DMS114 treated with DMSO at 0.1 percent for 48 hours (cell line): ENCODE measurements at regions not wholly inside any gene's neighbourhood (a gene's known extent, or its start where the extent isn't known, plus 50 kb on each side); places are given as distances from the start of the nearest gene placed in this dataset.
"Not testable (repeated sequence)": the region's sequence is repeated elsewhere in the genome, so short reads cannot be mapped to it uniquely, and the experiment has no call there.

ENCODE experiments used
- DNase-seq: peaks from one replicate; lab custom pipeline; 2025; ENCODE audit not compliant: unreplicated experiment; lab: John Stamatoyannopoulos, UW

DNA sequence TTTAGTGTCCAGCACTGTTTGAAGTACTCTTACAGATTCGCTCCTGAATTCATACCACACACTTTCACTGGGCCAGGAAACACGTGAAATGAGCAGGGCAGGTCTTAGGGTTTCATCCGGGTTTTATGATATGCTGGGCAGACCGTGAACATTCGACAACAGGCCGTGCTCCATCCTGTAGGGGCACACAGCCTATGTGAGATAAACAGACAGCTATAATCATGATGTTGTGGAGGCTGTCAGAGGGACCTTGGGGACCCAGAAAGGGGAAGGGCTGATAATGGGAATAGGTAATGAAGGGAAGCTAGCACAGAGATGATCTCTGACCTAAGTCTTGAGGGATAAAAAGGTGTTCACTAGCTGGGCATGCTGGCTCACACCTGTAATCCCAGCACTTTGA lies 110.4 kb downstream of the RIN2 start:
- no peak for DNase-seq

DNA sequence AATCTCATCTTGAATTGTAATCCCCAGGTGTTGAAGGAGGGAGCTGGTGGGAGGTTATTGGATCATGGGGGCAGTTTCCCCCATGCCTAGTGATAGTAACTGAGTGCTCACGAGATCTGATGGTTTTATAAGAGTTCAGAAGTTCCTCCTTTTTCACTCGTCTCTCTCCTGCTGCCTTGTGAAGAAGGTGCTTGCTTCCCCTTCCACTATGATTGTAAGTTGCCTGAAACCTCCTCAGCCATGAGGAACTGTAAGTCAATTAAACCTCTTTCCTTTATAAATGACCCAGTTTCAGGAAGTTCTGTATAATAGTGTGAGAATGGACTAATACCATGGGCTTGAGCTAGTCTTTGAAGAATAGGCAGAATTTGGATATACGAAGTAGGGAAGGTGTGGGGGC lies 113.9 kb downstream of the RIN2 start:
- DNase-seq = no peak

DNA sequence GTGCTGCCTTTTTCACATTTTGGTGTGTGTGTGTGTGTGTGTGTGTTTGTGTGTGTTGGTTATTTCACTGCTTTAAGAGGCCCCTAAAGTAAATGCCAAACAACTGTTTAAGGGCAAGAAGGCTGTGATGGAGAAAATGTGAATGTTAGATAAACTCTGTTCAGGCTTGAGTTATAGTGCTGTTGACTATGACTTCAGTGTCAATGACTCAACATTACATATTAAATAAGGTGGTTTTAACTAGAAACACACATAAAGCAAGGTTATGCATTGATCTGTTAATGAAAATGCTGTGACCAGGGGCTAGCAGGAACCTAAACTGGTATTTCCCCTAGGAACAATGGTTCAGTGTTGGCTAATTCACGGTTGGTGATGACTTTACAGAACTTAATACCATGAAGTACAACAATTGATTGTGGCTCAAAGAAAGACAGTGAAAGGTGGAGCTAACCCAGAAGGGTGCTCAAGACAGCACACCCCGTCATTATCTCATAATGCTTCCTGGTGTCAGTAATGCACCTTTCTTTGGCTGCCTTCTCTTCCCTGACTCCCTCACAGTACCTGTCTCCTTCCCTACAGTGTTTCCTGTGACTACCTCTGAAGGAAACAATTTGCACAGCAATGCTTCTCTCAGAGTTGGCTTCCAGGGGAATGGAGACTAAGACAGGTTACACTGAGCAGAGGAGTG lies 116.1 kb downstream of the RIN2 start:
- no peak for DNase-seq

DNA sequence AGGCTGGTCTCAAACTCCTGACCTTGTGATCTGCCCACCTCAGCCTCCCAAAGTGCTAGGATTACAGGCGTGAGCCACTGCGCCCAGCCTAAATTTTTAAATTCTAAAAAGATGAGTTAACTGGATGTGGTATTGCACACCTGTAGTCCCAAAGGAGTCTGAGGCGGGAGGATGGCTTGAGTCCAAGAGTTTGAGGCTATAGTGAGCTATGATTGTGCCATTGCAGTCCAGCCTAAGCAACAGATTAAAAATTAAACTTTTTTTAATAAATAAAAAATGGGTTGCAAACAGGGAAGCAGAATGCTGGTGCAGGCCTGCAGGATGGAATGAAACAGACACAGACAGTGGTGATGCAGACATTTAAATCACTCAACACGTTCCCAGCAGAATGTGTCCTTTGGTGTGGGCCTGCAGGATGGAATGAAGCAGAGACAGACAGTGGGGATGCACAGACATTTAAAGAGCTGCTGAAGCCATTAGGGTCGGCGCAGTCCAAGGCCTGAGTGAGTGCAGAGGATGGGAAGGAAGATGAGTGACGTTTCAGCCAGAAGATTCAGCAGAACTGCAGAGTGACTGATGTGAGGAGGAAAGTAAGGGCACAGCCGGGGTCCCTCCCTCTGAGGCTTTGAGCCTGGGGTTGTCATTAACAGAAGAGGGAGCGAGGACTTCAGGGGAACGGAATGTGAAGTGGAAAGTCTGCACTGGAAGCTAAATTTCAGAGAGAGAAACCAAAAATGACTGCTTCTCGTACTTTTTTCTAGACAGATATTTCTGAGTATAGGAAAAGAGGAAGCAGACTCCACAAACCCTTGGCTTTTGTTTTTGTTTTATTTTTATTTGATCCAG lies 117.5 kb downstream of the RIN2 start:
- DNase-seq = no peak

DNA sequence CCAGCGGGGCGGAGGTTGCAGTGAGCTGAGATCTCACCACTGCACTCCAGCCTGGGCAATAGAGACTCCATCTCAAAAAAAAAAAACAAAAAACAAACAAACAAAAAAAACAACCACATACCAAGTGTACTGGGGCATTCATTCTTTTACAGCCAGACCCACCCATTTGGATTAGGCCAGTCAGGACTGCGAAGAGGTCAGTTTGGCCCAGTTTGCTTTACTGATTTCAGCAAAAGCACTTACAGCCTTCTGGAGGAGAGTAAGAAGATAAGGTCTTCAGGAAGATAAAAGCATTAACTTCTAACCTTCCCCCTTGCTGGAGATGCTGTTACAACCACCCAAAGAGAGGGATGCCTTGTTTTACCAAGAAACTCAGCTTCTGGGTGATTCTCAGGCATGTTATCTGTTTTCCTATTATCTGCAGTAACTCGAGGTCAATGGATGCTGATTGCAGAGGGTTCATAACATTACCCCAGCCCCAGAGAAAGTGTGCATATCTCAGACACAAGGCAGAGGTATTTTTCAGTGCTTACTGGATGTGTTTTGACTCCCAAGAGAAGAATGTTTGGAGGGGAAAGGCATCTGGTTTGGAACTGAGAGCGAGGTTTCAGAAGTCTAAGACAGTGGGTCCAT lies 118.9 kb downstream of the RIN2 start:
- no peak for DNase-seq

DNA sequence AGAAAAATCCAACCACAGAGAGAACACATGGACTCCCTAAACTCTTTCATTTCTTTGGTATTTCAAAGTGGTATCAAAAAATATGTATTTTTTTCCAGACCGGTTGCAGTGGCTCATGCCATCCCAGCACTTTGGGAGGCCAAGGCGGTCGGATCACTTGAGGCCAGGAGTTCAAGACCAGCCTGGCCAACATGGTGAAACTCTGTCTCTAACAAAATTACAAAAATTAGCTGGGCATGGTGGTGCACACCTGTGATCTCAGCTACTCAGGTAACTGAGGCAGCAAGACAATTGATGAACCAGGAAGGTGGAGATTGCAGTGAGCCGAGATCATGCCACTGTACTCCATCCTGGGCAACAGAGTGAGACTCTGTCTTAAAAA lies 121.8 kb downstream of the RIN2 start:
- DNase-seq = not testable (repeated sequence)

DNA sequence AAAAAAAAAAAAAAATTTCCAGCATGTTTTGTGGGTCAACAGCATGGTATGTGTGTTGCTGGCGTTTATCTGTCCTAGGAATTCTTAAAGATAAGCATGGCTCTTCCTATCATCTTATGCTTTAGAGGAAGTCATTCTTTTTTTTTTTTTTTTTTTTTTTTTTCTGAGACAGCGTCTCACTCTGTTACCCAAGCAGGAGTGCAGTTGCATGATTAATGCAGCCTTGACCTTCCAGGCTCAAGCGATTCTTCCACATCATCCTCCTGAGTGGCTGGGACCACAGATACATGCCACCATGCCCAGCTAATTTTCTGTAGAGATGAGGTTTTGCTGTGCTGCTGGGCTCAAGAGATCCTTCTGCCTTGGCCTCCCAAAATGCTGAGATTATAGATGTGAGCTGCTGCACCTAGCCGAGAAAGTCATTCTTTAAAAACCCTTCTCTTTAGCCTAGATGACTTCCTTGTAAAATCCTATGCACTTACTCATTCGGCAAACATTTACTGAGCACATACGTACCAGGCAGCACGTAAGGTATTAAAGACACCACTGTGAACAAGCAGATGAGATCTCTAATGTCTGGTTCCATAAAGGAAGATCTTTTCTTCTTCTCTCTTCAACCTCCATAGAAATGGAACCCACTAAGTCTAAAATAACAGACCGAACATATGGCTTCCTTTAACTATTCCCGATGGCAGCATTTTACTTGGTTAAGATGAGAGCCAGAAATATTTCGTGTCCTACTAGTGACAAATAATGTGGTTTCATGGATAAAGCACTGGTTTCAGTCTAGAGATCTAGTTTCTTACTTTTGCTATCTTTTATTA lies 122.4 kb downstream of the RIN2 start:
- no peak for DNase-seq

DNA sequence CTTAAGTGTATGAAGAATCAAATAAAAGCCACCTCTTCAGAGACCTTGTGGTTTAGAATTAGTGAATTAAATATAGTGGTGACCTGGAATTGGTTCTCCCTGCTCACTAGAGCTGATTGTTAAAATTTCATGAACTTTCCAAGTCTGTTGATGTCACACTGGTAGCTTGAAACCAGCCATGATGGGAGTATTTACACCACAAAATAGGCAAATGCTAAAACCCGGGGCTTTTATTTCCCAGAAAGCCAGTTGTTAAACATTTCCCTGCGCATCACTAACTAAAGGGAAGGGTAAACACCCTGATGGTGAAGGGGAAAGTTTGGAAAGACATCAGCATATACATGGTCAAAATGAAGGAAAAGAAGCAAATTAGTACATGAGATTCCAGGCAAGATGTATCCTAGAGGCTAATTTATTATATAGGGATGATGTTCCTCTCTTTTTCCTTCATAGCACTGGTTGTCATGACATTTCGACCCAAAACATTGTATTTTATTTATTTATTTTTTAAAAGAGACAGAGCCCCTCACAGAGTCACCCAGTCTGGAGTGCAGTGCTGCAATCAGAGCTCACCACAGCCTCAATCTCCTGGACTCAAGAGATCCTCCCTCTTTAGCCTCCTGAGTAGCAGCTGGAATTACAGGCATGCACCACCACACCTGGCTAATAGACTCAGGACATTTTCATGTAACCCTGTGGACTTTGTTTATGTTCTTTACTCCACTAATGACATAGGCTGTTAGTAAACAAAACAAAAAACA lies 123.2 kb downstream of the RIN2 start:
- no peak for DNase-seq

DNA sequence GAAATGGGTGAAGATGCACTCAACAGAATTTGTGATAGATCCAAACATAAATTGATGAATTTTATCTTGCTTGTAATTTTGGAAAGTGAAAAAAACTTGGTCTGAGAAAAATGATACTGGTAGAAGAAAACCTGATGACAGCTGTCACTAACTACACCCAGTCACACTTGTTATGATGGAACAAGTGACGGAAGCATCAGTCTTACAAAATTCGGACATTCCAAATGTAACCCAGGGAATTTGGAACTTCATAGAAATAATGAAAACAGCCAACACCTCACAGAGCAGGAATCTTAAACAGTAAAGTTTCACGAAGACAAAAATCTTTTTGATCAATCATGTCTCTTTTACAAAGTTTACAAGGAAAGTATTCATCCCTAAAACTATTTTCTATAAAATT lies 123.9 kb downstream of the RIN2 start:
- DNase-seq = no peak

DNA sequence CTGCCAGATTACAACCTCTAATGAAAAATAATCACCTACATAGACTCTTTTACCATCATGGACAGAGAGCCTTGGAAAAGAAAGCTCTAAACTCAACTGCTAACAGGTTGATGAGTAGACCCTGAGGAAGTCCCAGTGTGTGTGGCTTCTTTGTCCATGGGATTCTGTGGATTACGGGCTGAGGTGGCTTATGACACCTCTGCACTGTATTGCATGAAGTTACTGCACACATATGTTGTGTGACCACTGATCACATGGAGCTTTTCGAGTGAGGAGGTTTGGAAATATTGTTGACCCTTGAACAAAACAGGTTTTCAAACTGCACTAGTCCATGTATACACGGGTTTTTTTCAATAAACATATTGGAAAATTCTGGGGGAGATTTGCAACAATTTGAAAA lies 124.4 kb downstream of the RIN2 start:
- no peak for DNase-seq

DNA sequence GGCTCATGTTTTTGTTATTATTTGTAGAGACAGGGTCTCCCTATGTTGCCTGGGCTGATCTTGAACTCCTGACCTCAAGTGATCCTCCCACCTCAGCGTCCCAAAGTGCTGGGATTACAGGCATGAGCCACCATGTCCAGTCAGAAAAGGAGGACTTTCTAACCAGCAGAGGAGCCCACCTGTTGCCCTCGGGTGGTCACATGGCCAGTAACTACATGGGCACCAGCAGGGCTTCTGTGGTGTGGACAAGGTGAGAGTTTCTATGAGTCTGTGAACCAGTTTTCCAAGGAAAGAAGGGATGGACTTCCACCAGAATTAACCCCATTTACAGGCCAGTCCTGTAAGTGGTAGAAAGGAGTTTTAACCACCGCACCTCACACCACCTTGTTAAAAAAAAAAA lies 125.4 kb downstream of the RIN2 start:
- no peak for DNase-seq

DNA sequence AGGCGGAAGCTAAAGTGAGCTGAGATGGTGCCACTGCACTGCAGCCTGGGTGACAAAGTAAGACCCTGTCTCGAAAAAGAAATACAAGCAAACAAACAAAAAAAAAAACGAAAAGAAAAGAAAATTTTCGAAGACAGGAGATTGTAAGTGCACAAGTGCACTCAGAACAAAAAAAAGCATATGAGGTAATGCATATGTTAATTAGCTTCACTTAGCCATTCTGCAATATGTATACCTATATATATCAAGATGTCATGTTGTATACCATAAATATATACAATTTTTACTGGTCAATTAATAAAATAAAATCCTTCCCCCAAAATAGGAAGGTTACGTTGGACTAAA lies 127.5 kb downstream of the RIN2 start:
- DNase-seq = no peak

DNA sequence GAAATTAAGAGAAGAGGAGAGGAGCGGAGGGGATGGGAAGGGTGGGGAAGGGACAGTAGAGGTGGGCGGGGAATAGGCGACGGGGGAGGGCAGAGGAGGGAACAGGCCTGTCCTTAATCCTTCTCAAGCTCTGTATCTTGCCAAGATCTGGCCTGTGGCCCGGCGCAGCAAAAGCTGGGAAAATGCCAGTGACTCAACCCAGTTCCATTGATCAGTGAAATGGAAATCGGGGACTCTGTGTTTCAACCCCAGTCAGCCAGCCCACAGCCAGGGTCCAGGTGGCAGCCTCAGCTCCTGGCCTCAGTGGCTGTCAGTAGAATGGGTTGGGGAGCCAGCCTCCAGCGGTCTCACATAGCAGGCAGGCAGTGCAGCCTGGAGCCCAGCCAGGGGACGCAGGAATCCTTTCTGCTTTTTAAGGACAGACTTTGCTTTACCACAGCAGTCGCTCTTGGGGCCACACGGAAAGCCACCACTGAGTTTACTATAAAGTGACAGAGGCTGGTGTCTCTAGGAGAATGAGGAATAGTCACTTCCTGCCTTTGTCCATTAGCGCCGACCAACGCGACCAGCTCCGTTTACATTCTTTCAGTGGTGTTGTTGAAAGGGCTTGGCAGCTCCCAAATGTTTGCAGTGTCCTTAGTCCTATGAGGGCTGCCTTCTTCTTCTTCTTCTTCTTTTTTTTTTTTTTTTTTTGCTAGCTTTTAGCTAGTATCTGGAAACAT lies 128.0 kb downstream of the RIN2 start:
- no peak for DNase-seq

DNA sequence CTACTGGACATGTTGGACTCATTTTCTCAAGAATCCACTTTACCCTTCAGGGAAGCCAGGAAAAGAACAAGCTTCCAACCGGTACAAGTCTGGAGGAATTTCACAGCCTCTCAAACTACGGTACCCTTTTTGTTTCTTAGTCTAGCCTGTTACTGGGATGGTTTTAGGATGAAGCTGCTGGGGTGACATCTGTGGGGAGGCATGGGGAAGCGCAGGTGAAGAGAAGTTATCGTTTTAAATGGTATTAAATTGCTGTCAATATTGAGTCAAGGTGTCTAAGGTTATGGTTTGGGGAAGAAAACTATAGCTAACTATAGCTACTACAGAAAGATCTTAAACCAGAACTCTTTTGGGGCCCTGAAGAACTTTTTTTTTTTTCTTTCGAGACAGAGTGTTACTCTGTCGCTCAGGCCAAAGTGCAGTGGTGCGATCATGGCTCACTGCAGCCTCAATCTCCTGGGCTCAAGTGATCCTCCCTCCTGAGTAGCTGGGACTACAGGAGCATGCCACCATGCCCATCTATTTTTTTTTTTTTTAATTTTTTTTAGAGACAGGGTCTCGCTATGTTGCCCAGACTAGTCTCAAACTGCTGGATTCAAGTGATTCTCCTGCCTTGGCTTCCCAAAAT lies 128.7 kb downstream of the RIN2 start:
- no peak for DNase-seq

DNA sequence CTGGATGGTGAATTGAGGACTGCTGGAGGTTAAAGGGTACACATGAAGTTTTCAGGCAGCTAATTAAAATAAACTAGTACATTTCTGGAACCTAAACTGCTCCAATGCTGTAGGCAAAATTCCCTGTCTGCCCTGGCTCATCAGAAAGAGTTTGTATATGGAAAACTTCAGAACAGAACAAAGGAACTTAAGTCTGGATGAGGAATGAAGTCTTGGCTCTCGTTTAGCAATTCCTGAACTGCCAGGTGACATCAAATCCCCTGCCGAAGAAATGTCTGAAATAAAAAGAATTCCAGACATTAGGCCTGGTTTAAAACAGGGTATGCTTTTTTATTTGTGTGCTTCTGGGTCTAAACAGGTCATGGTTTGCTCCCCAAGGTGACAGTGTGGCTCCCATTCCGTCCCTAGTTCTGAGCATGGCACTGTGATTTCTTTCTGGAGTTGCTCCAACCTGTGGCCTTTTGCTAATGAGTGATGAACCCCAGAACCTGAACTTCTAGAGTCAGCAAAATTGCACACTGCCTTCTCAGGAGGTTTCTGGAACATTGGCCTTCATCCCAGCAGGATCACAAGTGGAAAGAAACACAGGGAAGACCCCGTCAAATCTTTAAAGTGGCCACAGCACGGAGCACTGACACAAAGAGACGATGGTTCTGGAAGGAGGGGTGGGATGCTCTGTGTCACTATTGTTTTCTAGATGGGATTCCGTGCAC lies 129.4 kb upstream of the NAA20 start:
- DNase-seq = no peak

DNA sequence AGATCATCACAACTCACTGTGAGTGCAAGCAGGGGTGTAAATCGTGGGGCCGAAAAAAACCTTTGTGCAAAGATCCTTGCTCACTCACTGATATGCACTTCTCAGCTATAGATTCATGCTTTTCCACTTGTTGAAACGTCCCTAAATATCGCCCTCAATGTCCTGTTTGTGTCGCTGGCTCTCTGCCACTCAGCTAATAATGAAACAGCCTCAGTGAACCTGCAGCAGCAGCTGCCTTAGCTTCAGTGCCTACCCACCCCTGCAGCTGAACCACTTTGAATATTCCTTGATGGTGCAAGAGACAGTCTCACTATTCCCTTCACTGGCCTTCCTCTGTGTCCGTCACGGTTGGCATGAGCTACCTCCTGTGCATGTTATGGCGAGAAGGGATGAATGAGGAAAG lies 128.9 kb upstream of the NAA20 start:
- no peak for DNase-seq

DNA sequence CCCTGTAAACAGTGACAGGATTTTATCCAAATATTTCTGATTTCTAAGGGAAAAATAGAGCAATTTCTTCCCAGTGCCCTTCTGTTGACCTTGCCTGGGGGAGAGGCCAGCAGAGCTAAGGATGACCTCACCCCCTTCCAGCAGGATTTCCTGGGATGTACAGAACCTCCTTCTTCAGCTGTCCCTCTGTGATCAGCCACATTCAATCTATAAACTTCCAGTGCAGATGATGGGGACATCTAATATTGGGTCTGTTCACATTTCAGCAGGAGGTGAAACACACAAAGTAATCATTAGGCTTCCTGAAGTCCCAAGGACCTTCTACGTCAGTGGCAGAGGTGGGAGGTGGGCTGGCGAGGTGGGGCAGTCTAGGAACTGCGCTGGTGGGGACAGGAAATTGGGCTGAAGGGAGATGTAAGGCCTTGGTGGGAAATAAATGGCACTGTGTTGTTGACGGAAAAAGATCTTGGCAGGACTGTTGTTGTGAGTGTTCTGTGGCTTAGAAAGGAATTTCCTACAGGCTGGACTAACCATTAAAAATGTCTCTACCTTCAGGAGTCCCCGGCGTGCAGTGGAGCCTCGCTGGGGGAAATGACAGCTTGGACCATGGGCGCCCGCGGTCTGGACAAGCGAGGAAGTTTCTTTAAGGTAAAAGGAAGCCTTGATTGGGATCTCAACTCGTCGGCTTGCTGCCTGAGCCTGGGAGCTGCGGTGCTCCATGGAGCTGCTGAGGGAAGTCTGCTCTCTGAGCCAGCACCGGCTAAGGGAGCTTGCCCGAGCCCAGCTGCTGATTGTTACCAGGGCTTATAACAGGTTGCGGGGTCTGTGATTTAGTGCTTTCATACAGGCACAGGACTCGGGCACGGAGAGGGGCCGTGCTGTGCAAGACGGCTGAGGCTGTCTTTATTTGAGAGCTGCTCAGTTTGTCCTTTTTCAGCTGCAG lies 127.9 kb upstream of the NAA20 start:
- no peak for DNase-seq
